ENCODE measurements at regions not wholly inside any gene's neighbourhood (a gene's known extent, or its start where the extent isn't known, plus 50 kb on each side); places are given as distances from the start of the nearest gene placed in this dataset.

DNA sequence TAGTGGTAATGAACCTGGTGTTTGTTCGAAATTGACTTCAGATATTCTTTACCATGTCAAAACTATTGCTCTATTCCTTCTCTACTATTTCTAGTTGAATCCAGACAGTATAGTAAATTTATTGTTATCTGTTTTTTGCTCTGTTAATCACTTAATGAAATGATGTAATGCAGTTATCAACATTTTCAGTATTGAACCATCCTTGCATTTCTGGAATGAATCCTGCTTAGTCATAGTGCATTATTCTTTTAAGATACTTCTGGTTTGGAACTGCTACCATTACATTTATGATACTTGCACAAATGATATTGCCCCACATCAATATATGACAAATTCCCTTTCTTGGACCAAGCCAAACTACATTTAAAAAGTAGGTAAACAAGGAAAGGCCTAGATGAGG lies 554.0 kb upstream of the KLF4 start:
- Histone ChIP-seq H3F3A (ENCODE audit: control insufficient read depth, insufficient read depth) (no peaks in the 10 kb centered on the region), H3K27ac (ENCODE audit: low read depth, low read length) (no peak overlapping the region), H3K27me3 (ENCODE audit: control insufficient read depth, low read length) (no peaks in the 10 kb centered on the region), H3K9me3 (ENCODE audit: control insufficient read depth, insufficient read depth, low read length) (no peaks in the 10 kb centered on the region; the same call in 1 of the 2 replicates), H3K9me2 (replicated peaks; ENCODE audit: control insufficient read depth, low read length) (no peaks in the 10 kb centered on the region; the same call in 1 of the 2 replicates), H3K4me2 (ENCODE audit: low read length) (no peak overlapping the region), H3K4me1 (ENCODE audit: control insufficient read depth, low read length) (no peaks in the 10 kb centered on the region), H4K20me1 (ENCODE audit: control insufficient read depth, insufficient read depth, low read depth, low read length) (no peaks in the 10 kb centered on the region), H3K36me3 (ENCODE audit: control insufficient read depth, low read length) (no peaks in the 10 kb centered on the region), H3K79me2 (ENCODE audit: control insufficient read depth, low read length) (no peaks in the 10 kb centered on the region), H3K4me3 (ENCODE audit: low read length) (no peak overlapping the region)
- TF ChIP-seq, protein P1, sequence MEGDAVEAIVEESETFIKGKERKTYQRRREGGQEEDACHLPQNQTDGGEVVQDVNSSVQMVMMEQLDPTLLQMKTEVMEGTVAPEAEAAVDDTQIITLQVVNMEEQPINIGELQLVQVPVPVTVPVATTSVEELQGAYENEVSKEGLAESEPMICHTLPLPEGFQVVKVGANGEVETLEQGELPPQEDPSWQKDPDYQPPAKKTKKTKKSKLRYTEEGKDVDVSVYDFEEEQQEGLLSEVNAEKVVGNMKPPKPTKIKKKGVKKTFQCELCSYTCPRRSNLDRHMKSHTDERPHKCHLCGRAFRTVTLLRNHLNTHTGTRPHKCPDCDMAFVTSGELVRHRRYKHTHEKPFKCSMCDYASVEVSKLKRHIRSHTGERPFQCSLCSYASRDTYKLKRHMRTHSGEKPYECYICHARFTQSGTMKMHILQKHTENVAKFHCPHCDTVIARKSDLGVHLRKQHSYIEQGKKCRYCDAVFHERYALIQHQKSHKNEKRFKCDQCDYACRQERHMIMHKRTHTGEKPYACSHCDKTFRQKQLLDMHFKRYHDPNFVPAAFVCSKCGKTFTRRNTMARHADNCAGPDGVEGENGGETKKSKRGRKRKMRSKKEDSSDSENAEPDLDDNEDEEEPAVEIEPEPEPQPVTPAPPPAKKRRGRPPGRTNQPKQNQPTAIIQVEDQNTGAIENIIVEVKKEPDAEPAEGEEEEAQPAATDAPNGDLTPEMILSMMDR (IDR thresholded peaks at IDR 0.05; ENCODE audit: low read depth, low read length, poor library complexity, severe bottlenecking), result no peak
- TF ChIP-seq EZH2phosphoT487 (IDR thresholded peaks at IDR 0.05; ENCODE audit: borderline replicate concordance, low read length), result no peak

- TF ChIP-seq EZH2phosphoT487 (IDR thresholded peaks at IDR 0.05; ENCODE audit: borderline replicate concordance, low read length), result no peak
- TF ChIP-seq, protein P1 (IDR thresholded peaks at IDR 0.05; ENCODE audit: low read depth, low read length, poor library complexity, severe bottlenecking), result no peak
- H3K4me2 ChIP-seq (ENCODE audit: low read length), result no peak overlapping the region
- H3K79me2 ChIP-seq (ENCODE audit: control insufficient read depth, low read length), result no peaks in the 10 kb centered on the region
- H3K4me3 ChIP-seq (ENCODE audit: low read length), result no peak overlapping the region
- H4K20me1 ChIP-seq (ENCODE audit: control insufficient read depth, insufficient read depth, low read depth, low read length), result no peaks in the 10 kb centered on the region
- no peaks in the 10 kb centered on the region for H3K36me3 ChIP-seq (ENCODE audit: control insufficient read depth, low read length)
- H3K9me3 ChIP-seq (ENCODE audit: control insufficient read depth, insufficient read depth, low read length), result no peaks in the 10 kb centered on the region; the same call in 1 of the 2 replicates
- H3K27me3 ChIP-seq (ENCODE audit: control insufficient read depth, low read length), result no peaks in the 10 kb centered on the region
- H3F3A ChIP-seq (ENCODE audit: control insufficient read depth, insufficient read depth), result no peaks in the 10 kb centered on the region
- H3K4me1 ChIP-seq (ENCODE audit: control insufficient read depth, low read length), result no peaks in the 10 kb centered on the region
- no peak overlapping the region for H3K27ac ChIP-seq (ENCODE audit: low read depth, low read length)
- H3K9me2 ChIP-seq (replicated peaks; ENCODE audit: control insufficient read depth, low read length), result no peaks in the 10 kb centered on the region; the same call in 1 of the 2 replicates
These were observed 552.0 kb upstream of the KLF4 start for GRCh38 chr9:108041551-108041950.

- no peaks in the 10 kb centered on the region for H3K27me3 ChIP-seq (ENCODE audit: control insufficient read depth, low read length)
- no peaks in the 10 kb centered on the region; the same call in 1 of the 2 replicates for H3K9me3 ChIP-seq (ENCODE audit: control insufficient read depth, insufficient read depth, low read length)
- TF ChIP-seq, protein P1 (IDR thresholded peaks at IDR 0.05; ENCODE audit: low read depth, low read length, poor library complexity, severe bottlenecking), result no peak
- no peak for TF ChIP-seq EZH2phosphoT487 (IDR thresholded peaks at IDR 0.05; ENCODE audit: borderline replicate concordance, low read length)
- no peaks in the 10 kb centered on the region for H3K36me3 ChIP-seq (ENCODE audit: control insufficient read depth, low read length)
- H3K4me3 ChIP-seq (ENCODE audit: low read length), result no peak overlapping the region
- no peaks in the 10 kb centered on the region for H3F3A ChIP-seq (ENCODE audit: control insufficient read depth, insufficient read depth)
- no peaks in the 10 kb centered on the region for H3K79me2 ChIP-seq (ENCODE audit: control insufficient read depth, low read length)
- no peak overlapping the region for H3K4me2 ChIP-seq (ENCODE audit: low read length)
- H3K4me1 ChIP-seq (ENCODE audit: control insufficient read depth, low read length), result no peaks in the 10 kb centered on the region
- H3K27ac ChIP-seq (ENCODE audit: low read depth, low read length), result no peak overlapping the region
- H3K9me2 ChIP-seq (replicated peaks; ENCODE audit: control insufficient read depth, low read length), result no peaks in the 10 kb centered on the region; the same call in 1 of the 2 replicates
- H4K20me1 ChIP-seq (ENCODE audit: control insufficient read depth, insufficient read depth, low read depth, low read length), result no peaks in the 10 kb centered on the region
These were observed 551.2 kb upstream of the KLF4 start for GRCh38 chr9:108040783-108041182.
